HCT116 (cell line): ENCODE measurements at regions not wholly inside any gene's neighbourhood (a gene's known extent, or its start where the extent isn't known, plus 50 kb on each side); places are given as distances from the start of the nearest gene placed in this dataset.

ENCODE experiments used
- ATAC-seq: fragments of 200-7000 bp; cut with Tn5 transposase; 2 replicates; pipeline ENCODE4 v1.9.1; 2020; ENCODE audit warnings: mild to moderate bottlenecking, moderate library complexity
- BruUV-seq: library from RNA; stranded (reverse); fragments of 400-500 nt; replicated peaks from 2 replicates; lab custom pipeline; 2021; lab: Mats Ljungman, UMichigan
- CTCF ChIA-PET: fragments of 300-600 bp; sonication (Branson Sonifier 250); formaldehyde crosslinking; loops from one replicate; lab custom pipeline; 2021; ENCODE audit warnings: antibody characterized with exemption; lab: Charles Lee
- POLR2A ChIA-PET: fragments of 300-600, 350-600 bp; sonication (Branson Sonifier 250); formaldehyde crosslinking; loops from one replicate; lab custom pipeline; 2021; ENCODE audit warnings: antibody characterized with exemption; lab: Charles Lee
- RAD21 ChIA-PET, 2 experiments: fragments of 300-600 bp; sonication (Branson Sonifier 250); formaldehyde crosslinking; loops; one replicate each; lab custom pipeline; 2023; ENCODE audit warnings: low total read pairs in 2 of 2; ENCODE audit not compliant: uncharacterized antibody in 2 of 2, unreplicated experiment in 2 of 2, low non-redundant PET in 1 of 2; lab: Charles Lee
- DNase-seq: peaks from one replicate; pipeline ENCODE4 v3.0.0-alpha.2; 2010; ENCODE audit warnings: low read depth, low spot score
- H2AFZ ChIP-seq: fragments of 200-600 bp; shearing (Covaris generic), sonication (generic); 2 replicates; pipeline ENCODE4 v1.6.1; 2017; ENCODE audit warnings: low read depth, mixed run types, mixed read lengths, antibody characterized with exemption, low read length; ENCODE audit not compliant: poor library complexity, severe bottlenecking
- H3K27ac ChIP-seq: 2 replicates; pipeline ENCODE4 v1.5.1; 2012; ENCODE audit warnings: low read depth, low read length
- H3K27me3 ChIP-seq: fragments of 200-600 bp; sonication (generic); 2 replicates; pipeline ENCODE4 v1.6.1; 2016; ENCODE audit warnings: mixed run types, low read length, mixed read lengths; ENCODE audit not compliant: insufficient read depth
- H3K36me3 ChIP-seq, 2 experiments: fragments of 200-500 bp in 1 of 2; fragments of 200-600 bp in 1 of 2; sonication (Bioruptor generic) in 1 of 2; sonication (generic) in 1 of 2; 2 replicates each; pipeline versions ENCODE4 v1.5.1 to v1.6.1; 2014 to 2016; ENCODE audit warnings: low read length in 2 of 2, inconsistent platforms in 1 of 2, mixed read lengths in 1 of 2, mixed run types in 1 of 2; ENCODE audit not compliant: insufficient read depth in 2 of 2, control insufficient read depth in 1 of 2
- H3K4me1 ChIP-seq, 2 experiments: fragments of 200-600 bp in 1 of 2; sonication (generic) in 1 of 2; 2 replicates each; pipeline versions ENCODE4 v1.5.1 to v1.6.1; 2012 to 2017; ENCODE audit warnings: low read length in 2 of 2, inconsistent platforms in 1 of 2, mild to moderate bottlenecking in 1 of 2, mixed read lengths in 1 of 2, mixed run types in 1 of 2, moderate library complexity in 1 of 2; ENCODE audit not compliant: insufficient read depth in 2 of 2, control insufficient read depth in 1 of 2
- H3K4me2 ChIP-seq: fragments of 200-600 bp; sonication (generic); 2 replicates; pipeline ENCODE4 v1.6.1; 2017; ENCODE audit warnings: mixed run types, low read length, mixed read lengths
- H3K4me3 ChIP-seq, 2 experiments: fragments of 200-600 bp in 1 of 2; sonication (generic) in 1 of 2; replicated peaks in 1 of 2; 2 replicates each; pipeline ENCODE4 v1.5.1; 2011 to 2016; ENCODE audit warnings: low read length in 2 of 2, control low read depth in 1 of 2, low read depth in 1 of 2, mild to moderate bottlenecking in 1 of 2, mixed read lengths in 1 of 2, mixed run types in 1 of 2
- H3K79me2 ChIP-seq: fragments of 200-600 bp; sonication (generic); 2 replicates; pipeline ENCODE4 v1.6.1; 2017; ENCODE audit warnings: mild to moderate bottlenecking, mixed run types, low read length, moderate library complexity, mixed read lengths; ENCODE audit not compliant: insufficient read depth
- H3K9ac ChIP-seq: fragments of 200-600 bp; sonication (generic); 2 replicates; pipeline ENCODE4 v1.6.1; 2016; ENCODE audit warnings: low read length, mixed read lengths
- H3K9me2 ChIP-seq: fragments of 200-600 bp; sonication (generic), shearing (Covaris generic); 2 replicates; pipeline ENCODE4 v1.6.1; 2017; ENCODE audit warnings: mixed run types, mild to moderate bottlenecking, moderate library complexity; ENCODE audit not compliant: insufficient read depth
- H3K9me3 ChIP-seq, 2 experiments: fragments of 200-500 bp in 1 of 2; fragments of 200-600 bp in 1 of 2; sonication (Bioruptor generic) in 1 of 2; sonication (generic) in 1 of 2; 2 replicates each; pipeline ENCODE4 v1.6.1; 2014 to 2017; ENCODE audit warnings: low read length in 2 of 2, mixed read lengths in 2 of 2, inconsistent platforms in 1 of 2, low read depth in 1 of 2, mild to moderate bottlenecking in 1 of 2, mixed run types in 1 of 2, moderate library complexity in 1 of 2; ENCODE audit not compliant: control insufficient read depth in 1 of 2, insufficient read depth in 1 of 2
- H4K20me1 ChIP-seq: fragments of 200-600 bp; sonication (generic), shearing (Covaris generic); 2 replicates; pipeline ENCODE4 v1.6.1; 2017; ENCODE audit warnings: mixed run types, mild to moderate bottlenecking, moderate library complexity; ENCODE audit not compliant: insufficient read depth
- CBX3 ChIP-seq: IDR thresholded peaks from 2 replicates; pipeline ENCODE4 v1.6.1; 2012; ENCODE audit warnings: low read depth
- CEBPB ChIP-seq: IDR thresholded peaks from 2 replicates; pipeline ENCODE4 v1.6.1; 2012; ENCODE audit warnings: low read depth
- EGR1 ChIP-seq: IDR thresholded peaks from 2 replicates; pipeline ENCODE4 v1.6.1; 2012; ENCODE audit warnings: low read depth
- EZH2 ChIP-seq: fragments of 200-600 bp; sonication (generic); IDR thresholded peaks from 2 replicates; pipeline ENCODE4 v1.6.1; 2017; ENCODE audit warnings: antibody characterized with exemption, mixed run types
- EZH2phosphoT487 ChIP-seq: fragments of 200-600 bp; IDR thresholded peaks from 2 replicates; pipeline ENCODE4 v1.6.1; 2018; ENCODE audit warnings: antibody characterized with exemption, borderline replicate concordance
- FOSL1 ChIP-seq: IDR thresholded peaks from 2 replicates; pipeline ENCODE4 v1.6.1; 2012; ENCODE audit warnings: low read depth
- POLR2A ChIP-seq: IDR thresholded peaks from 2 replicates; pipeline ENCODE4 v1.7.0; 2011; ENCODE audit warnings: borderline replicate concordance; ENCODE audit not compliant: insufficient read depth, insufficient read length; ENCODE audit errors: extremely low read depth
- RAD21 ChIP-seq: IDR thresholded peaks from 2 replicates; pipeline ENCODE4 v1.6.1; 2012; ENCODE audit warnings: low read depth, mild to moderate bottlenecking
- SIN3A ChIP-seq: IDR thresholded peaks from 2 replicates; pipeline ENCODE4 v1.6.1; 2012; ENCODE audit warnings: low read depth
- SP1 ChIP-seq: IDR thresholded peaks from 2 replicates; pipeline ENCODE4 v1.6.1; 2012; ENCODE audit warnings: low read depth
- YY1 ChIP-seq: IDR thresholded peaks from 2 replicates; pipeline ENCODE4 v1.6.1; 2011; ENCODE audit warnings: low read length, low read depth, moderate library complexity, mild to moderate bottlenecking; ENCODE audit not compliant: insufficient replicate concordance; ENCODE audit errors: extremely low read depth
- ZFX ChIP-seq: fragments of 450-650 bp; IDR thresholded peaks from 2 replicates; pipeline ENCODE4 v1.6.1; 2017
- ZNF274 ChIP-seq: fragments of 200-500 bp; sonication (Bioruptor generic); IDR thresholded peaks from 2 replicates; pipeline ENCODE4 v1.6.1; 2014; ENCODE audit warnings: mild to moderate bottlenecking, low read depth, low read length, inconsistent platforms
- intact Hi-C: fragments of 100-400 bp; cut with micrococcal nuclease; formaldehyde crosslinking; loops from 2 replicates; pipeline ENCODE4 v1.10.0; 2022
- TF ChIP-seq, protein P1 (sequence below): IDR thresholded peaks from 2 replicates; pipeline ENCODE4 v1.6.1; 2012

DNA sequence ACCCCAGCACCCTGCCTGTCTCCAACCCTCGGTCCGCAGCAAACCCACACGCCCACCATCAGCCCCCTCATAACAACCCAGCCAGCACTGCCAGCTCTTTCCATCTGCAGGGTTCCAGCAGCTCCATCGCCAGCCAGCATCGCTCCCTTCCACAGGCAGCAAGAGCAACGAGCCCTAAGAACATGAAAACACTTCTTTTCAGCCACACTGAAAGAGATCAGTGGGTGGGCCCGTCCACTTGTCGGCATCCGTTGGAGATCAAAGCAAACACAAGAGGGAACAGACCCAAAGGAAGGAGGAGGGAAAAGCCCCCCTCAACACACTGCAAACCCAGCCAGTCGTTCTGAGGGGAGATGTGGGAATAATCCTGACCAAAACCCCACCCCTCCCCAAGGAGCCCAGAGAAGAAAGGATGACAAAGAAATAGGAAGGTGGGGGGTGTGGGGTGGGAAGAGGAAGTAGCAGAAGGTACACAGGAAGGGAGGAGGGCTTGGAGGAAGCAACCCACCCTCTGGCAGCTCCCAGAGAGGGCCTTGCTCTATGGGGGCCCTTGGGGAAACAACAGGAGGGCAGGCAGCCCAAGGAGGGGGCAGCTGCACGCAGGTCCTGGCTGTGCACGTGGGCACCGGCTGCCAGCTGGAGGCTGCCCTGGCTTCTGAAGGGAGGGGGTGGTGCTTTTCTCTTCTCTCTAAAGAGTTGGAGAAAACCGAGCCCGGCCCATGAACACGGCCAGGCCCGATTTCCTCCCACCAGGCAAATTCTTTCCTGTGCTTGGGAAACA, 473.6 kb upstream of the PROK2 start:
- ChIA-PET POLR2A (no interaction called here), CTCF (interaction anchor here (1.3 kb wide), 1 partner anchor 328 kb away, joined by 3 read pairs; no protein-coding TSS in a partner anchor)

DNA sequence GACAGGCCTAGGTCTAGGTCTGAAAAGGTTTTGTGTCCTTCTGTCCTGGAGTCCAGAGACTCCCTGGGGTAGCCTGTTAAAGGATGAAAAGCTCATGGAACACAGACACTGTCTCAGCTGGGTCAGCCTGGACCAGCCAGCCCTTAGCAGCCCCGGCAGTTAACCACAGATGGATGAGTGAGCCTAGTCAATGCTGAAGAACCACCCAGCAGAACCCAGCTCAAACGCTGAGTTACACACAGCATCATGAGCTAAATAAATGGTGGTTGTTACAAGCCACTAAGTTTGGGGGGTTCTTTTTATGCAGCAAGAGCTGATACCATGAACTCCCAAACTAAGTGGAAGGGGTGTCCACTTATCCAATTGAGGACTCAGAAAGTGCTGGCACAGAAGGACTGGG, 472.8 kb upstream of the PROK2 start:
- Histone ChIP-seq H3K27me3 (peaks cover 22% of the 10 kb centered on the region; the same call in 1 of the 2 replicates), H4K20me1 (no peaks in the 10 kb centered on the region), H3K36me3 (no peaks in the 10 kb centered on the region), H3K79me2 (no peaks in the 10 kb centered on the region), H3K9me3 (no peaks in the 10 kb centered on the region), H3K4me2 (no peak overlapping the region), H3K9me2 (no peaks in the 10 kb centered on the region), H3K4me3 (no peak overlapping the region), H3K4me1 (peaks cover 7 to 15% of the 10 kb centered on the region in 2 experiments; a peak in 3 of 4 replicates), H2AFZ (no peak overlapping the region), H3K9ac (no peak overlapping the region), H3K27ac (no peak overlapping the region)
- no peak for ATAC-seq
- CTCF ChIA-PET: interaction anchor here (0.8 to 1.3 kb wide), 2 partner anchors 318 to 327 kb away, joined by 3 read pairs; no protein-coding TSS in a partner anchor
- no peak for DNase-seq
- RAD21 ChIA-PET: interaction anchor here in 1 of 2 experiments (0.6 kb wide), 1 partner anchor 176 kb away, joined by 3 read pairs; no protein-coding TSS in a partner anchor
- POLR2A ChIA-PET: no interaction called here
- no TSS peak for BruUV-seq
- intact Hi-C loops: no loop called here
- no peak for TF ChIP-seq ZFX
- no peak for TF ChIP-seq CEBPB
- no peak for TF ChIP-seq SP1
- TF ChIP-seq, all 23 proteins: peak for 0

More for the DNA sequence above, 473.6 kb upstream of the PROK2 start:
- RAD21 ChIA-PET: no interaction called here
- Histone ChIP-seq H3K79me2 (no peaks in the 10 kb centered on the region), H4K20me1 (no peaks in the 10 kb centered on the region), H2AFZ (no peak overlapping the region), H3K4me2 (no peak overlapping the region), H3K4me1 (peaks cover 7 to 15% of the 10 kb centered on the region in 2 experiments; a peak in 3 of 4 replicates), H3K27me3 (peaks cover 18% of the 10 kb centered on the region; the same call in 1 of the 2 replicates), H3K27ac (no peak overlapping the region), H3K9me2 (no peaks in the 10 kb centered on the region), H3K4me3 (no peak overlapping the region), H3K9ac (no peak overlapping the region), H3K36me3 (no peaks in the 10 kb centered on the region), H3K9me3 (no peaks in the 10 kb centered on the region)
- TF ChIP-seq, protein P1, sequence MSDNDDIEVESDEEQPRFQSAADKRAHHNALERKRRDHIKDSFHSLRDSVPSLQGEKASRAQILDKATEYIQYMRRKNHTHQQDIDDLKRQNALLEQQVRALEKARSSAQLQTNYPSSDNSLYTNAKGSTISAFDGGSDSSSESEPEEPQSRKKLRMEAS: no peak
- TF ChIP-seq POLR2A (no peak), CBX3 (no peak), SP1 (no peak), ZNF274 (no peak), FOSL1 (no peak), RAD21 (no peak), EGR1 (no peak), YY1 (no peak), EZH2 (no peak), EZH2phosphoT487 (no peak), SIN3A (no peak)
- DNase-seq: no peak
- BruUV-seq: no TSS peak
- no peak for ATAC-seq
- intact Hi-C loops: no loop called here
